H1 (cell line): ENCODE measurements at regions not wholly inside any gene's neighbourhood (a gene's known extent, or its start where the extent isn't known, plus 50 kb on each side); places are given as distances from the start of the nearest gene placed in this dataset.

Experiments
- CBX5 ChIP-seq: fragments of 300-800, 300-1000 bp; sonication (generic); IDR thresholded peaks from 2 replicates; pipeline ENCODE4 v1.7.1; 2016; ENCODE audit warnings: antibody characterized with exemption, low read length, low read depth
- EZH2 ChIP-seq: fragments of 200-600 bp; sonication (generic); IDR thresholded peaks from 2 replicates; pipeline ENCODE4 v1.7.1; 2012; ENCODE audit warnings: low read depth, mild to moderate bottlenecking, moderate library complexity, low read length, inconsistent platforms; ENCODE audit not compliant: severe bottlenecking
- FOSL1 ChIP-seq: IDR thresholded peaks from 2 replicates; pipeline ENCODE4 v1.6.1; 2011; ENCODE audit warnings: mild to moderate bottlenecking, low read depth, low read length, moderate library complexity; ENCODE audit not compliant: insufficient read depth
- GTF2F1 ChIP-seq: IDR thresholded peaks from 2 replicates; pipeline ENCODE4 v1.6.1; 2012; ENCODE audit warnings: low read depth, low read length, improper control_type of control experiment, borderline replicate concordance
- SIRT6 ChIP-seq: IDR thresholded peaks from one replicate; pipeline ENCODE4 v1.7.1; 2012; ENCODE audit warnings: low read length, inconsistent platforms
- SP4 ChIP-seq: IDR thresholded peaks from 2 replicates; pipeline ENCODE4 v1.6.1; 2012; ENCODE audit warnings: low read length, inconsistent platforms
- TAF1 ChIP-seq: IDR thresholded peaks from 2 replicates; pipeline ENCODE4 v1.6.1; 2011; ENCODE audit warnings: mild to moderate bottlenecking, low read depth, low read length
- TF ChIP-seq, protein P1 (sequence below): fragments of 300-600 bp; sonication (generic); IDR thresholded peaks from 2 replicates; pipeline ENCODE4 v1.7.1; 2012; ENCODE audit warnings: low read length, moderate library complexity, mild to moderate bottlenecking, inconsistent platforms; ENCODE audit not compliant: insufficient replicate concordance

- TF ChIP-seq, protein P1, sequence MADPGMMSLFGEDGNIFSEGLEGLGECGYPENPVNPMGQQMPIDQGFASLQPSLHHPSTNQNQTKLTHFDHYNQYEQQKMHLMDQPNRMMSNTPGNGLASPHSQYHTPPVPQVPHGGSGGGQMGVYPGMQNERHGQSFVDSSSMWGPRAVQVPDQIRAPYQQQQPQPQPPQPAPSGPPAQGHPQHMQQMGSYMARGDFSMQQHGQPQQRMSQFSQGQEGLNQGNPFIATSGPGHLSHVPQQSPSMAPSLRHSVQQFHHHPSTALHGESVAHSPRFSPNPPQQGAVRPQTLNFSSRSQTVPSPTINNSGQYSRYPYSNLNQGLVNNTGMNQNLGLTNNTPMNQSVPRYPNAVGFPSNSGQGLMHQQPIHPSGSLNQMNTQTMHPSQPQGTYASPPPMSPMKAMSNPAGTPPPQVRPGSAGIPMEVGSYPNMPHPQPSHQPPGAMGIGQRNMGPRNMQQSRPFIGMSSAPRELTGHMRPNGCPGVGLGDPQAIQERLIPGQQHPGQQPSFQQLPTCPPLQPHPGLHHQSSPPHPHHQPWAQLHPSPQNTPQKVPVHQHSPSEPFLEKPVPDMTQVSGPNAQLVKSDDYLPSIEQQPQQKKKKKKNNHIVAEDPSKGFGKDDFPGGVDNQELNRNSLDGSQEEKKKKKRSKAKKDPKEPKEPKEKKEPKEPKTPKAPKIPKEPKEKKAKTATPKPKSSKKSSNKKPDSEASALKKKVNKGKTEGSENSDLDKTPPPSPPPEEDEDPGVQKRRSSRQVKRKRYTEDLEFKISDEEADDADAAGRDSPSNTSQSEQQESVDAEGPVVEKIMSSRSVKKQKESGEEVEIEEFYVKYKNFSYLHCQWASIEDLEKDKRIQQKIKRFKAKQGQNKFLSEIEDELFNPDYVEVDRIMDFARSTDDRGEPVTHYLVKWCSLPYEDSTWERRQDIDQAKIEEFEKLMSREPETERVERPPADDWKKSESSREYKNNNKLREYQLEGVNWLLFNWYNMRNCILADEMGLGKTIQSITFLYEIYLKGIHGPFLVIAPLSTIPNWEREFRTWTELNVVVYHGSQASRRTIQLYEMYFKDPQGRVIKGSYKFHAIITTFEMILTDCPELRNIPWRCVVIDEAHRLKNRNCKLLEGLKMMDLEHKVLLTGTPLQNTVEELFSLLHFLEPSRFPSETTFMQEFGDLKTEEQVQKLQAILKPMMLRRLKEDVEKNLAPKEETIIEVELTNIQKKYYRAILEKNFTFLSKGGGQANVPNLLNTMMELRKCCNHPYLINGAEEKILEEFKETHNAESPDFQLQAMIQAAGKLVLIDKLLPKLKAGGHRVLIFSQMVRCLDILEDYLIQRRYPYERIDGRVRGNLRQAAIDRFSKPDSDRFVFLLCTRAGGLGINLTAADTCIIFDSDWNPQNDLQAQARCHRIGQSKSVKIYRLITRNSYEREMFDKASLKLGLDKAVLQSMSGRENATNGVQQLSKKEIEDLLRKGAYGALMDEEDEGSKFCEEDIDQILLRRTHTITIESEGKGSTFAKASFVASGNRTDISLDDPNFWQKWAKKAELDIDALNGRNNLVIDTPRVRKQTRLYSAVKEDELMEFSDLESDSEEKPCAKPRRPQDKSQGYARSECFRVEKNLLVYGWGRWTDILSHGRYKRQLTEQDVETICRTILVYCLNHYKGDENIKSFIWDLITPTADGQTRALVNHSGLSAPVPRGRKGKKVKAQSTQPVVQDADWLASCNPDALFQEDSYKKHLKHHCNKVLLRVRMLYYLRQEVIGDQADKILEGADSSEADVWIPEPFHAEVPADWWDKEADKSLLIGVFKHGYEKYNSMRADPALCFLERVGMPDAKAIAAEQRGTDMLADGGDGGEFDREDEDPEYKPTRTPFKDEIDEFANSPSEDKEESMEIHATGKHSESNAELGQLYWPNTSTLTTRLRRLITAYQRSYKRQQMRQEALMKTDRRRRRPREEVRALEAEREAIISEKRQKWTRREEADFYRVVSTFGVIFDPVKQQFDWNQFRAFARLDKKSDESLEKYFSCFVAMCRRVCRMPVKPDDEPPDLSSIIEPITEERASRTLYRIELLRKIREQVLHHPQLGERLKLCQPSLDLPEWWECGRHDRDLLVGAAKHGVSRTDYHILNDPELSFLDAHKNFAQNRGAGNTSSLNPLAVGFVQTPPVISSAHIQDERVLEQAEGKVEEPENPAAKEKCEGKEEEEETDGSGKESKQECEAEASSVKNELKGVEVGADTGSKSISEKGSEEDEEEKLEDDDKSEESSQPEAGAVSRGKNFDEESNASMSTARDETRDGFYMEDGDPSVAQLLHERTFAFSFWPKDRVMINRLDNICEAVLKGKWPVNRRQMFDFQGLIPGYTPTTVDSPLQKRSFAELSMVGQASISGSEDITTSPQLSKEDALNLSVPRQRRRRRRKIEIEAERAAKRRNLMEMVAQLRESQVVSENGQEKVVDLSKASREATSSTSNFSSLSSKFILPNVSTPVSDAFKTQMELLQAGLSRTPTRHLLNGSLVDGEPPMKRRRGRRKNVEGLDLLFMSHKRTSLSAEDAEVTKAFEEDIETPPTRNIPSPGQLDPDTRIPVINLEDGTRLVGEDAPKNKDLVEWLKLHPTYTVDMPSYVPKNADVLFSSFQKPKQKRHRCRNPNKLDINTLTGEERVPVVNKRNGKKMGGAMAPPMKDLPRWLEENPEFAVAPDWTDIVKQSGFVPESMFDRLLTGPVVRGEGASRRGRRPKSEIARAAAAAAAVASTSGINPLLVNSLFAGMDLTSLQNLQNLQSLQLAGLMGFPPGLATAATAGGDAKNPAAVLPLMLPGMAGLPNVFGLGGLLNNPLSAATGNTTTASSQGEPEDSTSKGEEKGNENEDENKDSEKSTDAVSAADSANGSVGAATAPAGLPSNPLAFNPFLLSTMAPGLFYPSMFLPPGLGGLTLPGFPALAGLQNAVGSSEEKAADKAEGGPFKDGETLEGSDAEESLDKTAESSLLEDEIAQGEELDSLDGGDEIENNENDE = no peak
- TF ChIP-seq EZH2 (no peak), FOSL1 (no peak), SP4 (no peak), TAF1 (no peak), SIRT6 (no peak), CBX5 (no peak), GTF2F1 (no peak)
These were observed 357.4 kb upstream of the CA10 start (continued) for GRCh38 chr17:52515927-52516326.
